ENCODE measurements at regions not wholly inside any gene's neighbourhood (a gene's known extent, or its start where the extent isn't known, plus 50 kb on each side); places are given as distances from the start of the nearest gene placed in this dataset.

DNA sequence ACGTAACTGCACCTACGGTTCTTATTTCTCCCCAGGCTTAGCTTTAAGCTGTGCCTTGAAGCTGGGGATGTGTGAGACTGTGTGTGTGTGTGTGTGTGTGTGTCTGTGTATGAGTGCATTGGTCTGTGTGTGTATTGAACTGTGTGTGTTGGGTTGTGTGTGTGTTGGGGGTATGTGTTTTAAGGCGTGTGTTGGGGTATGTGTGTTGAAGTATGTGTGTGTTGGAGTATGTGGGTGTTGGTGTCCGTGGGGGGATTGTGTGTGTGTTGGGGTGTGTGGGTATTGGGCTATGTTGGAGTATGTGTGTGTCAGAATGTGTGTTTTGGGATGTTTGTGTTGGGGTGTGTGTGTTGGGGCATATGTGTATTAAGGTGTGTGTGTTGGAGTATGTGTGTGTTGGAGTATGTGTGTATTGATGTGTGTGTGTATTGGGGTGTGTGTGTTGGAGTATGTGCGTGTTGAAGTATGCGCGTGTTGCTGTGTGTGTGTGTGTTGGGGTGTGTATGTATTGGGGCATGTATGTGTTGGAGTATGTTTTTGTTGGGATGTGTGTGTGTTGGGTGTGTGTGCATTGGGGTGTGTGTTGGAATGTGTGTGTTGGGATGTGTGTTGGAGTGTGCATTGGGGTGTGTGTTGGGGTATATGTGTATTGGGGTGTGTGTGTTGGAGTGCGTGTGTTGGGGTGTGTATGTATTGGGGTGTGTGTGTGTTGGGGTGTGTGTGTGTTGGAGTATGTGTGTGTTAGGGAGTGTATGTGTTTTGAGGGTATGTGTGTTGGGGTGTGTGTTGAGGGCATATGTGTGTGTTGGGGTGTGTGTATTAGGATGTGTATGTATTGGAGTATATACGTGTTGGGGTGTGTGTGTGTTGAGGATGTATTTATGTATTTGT is 76.4 kb downstream of the LSM3 start:
- intact Hi-C loops (cut with DNase I) = loop anchor here in 1 of 2 donors (10.0 kb wide), 1 partner anchor 50 kb away; no protein-coding TSS in a partner anchor
- Histone ChIP-seq H3K27me3 (no peaks in the 10 kb centered on the region), H3K36me3 (replicated peaks in 1 of 2) (no peaks in the 10 kb centered on the region), H3K4me1 (replicated peaks in 1 of 2) (no peaks in the 10 kb centered on the region), H3K9me3 (replicated peaks in 1 of 3) (no peaks in the 10 kb centered on the region), H3K27ac (no peak overlapping the region), H3K4me3 (no peak overlapping the region)
- TF ChIP-seq, protein P1, sequence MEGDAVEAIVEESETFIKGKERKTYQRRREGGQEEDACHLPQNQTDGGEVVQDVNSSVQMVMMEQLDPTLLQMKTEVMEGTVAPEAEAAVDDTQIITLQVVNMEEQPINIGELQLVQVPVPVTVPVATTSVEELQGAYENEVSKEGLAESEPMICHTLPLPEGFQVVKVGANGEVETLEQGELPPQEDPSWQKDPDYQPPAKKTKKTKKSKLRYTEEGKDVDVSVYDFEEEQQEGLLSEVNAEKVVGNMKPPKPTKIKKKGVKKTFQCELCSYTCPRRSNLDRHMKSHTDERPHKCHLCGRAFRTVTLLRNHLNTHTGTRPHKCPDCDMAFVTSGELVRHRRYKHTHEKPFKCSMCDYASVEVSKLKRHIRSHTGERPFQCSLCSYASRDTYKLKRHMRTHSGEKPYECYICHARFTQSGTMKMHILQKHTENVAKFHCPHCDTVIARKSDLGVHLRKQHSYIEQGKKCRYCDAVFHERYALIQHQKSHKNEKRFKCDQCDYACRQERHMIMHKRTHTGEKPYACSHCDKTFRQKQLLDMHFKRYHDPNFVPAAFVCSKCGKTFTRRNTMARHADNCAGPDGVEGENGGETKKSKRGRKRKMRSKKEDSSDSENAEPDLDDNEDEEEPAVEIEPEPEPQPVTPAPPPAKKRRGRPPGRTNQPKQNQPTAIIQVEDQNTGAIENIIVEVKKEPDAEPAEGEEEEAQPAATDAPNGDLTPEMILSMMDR (IDR thresholded peaks at IDR 0.05) = no peak
- TF ChIP-seq POLR2A (IDR thresholded peaks at IDR 0.05) = no peak
- DNase-seq = no peak
- WGBS, 4 donors = 86 to 93% (median 89%) methylated on average over 9 of the region's 9 CpGs

DNA sequence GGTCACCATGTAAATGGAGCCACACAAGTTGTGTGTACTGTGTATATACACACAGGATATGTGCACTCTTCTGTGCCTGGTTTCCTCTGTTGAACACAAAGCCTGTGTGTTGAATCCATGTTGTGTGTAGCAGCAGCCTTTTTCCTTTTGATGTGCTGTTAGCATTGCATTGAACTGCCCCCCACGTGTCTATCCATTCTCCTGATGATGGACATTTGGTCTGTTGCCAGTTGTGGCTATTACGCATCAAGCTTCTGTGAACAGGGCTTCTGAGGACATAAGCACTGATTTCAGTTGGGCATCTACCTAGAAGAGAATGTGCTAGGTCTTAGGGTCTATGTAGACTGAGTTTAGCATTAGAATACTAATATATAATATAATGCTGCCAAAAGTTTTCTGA is 77.4 kb downstream of the LSM3 start:
- Histone ChIP-seq H3K27me3 (no peaks in the 10 kb centered on the region), H3K27ac (no peak overlapping the region), H3K36me3 (replicated peaks in 1 of 2) (no peaks in the 10 kb centered on the region), H3K4me3 (no peak overlapping the region), H3K9me3 (replicated peaks in 1 of 3) (no peaks in the 10 kb centered on the region), H3K4me1 (replicated peaks in 1 of 2) (no peaks in the 10 kb centered on the region)
- intact Hi-C loops (cut with DNase I) = loop anchor here in 1 of 2 donors (10.0 kb wide), 1 partner anchor 51 kb away; no protein-coding TSS in a partner anchor
- DNase-seq = no peak
- WGBS, 4 donors = 66 to 71% (median 69%) methylated on average over 2 of the region's 2 CpGs
- TF ChIP-seq POLR2A (IDR thresholded peaks at IDR 0.05) = no peak

DNA sequence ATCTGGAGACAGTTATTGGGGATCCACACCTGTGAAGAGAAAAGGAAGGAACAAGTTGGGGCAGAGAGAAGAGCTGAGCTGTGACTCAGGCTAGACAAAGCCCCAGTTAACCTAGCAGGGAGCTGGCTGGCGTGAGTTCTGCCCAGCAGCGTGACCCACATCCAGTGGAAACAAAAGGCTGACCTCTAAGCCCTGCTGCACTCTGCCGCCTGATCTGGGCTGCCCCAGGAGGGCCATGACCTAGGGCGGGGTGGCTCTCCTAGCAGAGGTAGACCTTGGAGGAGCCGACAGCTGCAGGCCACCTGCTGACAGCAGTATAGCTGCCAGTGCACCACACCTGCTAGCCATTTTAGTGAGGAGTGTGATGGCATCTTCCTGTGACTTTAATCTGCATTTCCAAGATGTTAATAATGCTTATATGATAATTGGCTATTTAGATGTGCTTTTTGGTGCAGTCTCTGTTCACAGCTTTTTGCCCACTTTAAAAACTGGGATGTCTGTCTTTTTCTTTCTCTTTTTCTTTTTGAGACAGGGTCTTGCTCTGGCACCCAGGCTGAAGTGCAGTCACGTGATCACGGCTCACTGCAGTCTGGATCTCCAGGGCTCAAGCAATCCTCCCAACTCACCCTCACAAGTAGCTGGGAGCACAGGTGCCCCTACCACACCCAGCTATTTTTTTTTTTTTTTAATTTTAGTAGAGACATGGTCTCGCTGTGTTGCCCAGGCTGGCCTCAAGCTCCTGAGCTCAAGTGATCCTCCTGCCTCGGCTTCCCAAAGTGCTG is 78.1 kb downstream of the LSM3 start:
- Histone ChIP-seq H3K36me3 (replicated peaks in 1 of 2) (no peaks in the 10 kb centered on the region), H3K4me3 (no peak overlapping the region), H3K4me1 (replicated peaks in 1 of 2) (no peaks in the 10 kb centered on the region), H3K27me3 (no peaks in the 10 kb centered on the region), H3K9me3 (replicated peaks in 1 of 3) (no peaks in the 10 kb centered on the region), H3K27ac (peak overlapping the region in 1 of 5 donors; percentile 9)
- peak; percentile 42 to 84 (median 77) for DNase-seq
- WGBS, 4 donors = 49 to 69% (median 59%) methylated on average over 6 to 9 of the region's 9 CpGs
- TF ChIP-seq, protein P1 (IDR thresholded peaks at IDR 0.05) = no peak
- no peak for TF ChIP-seq POLR2A (IDR thresholded peaks at IDR 0.05)
- intact Hi-C loops (cut with DNase I) = loop anchor here in 1 of 2 donors (10.0 kb wide), 1 partner anchor 52 kb away; no protein-coding TSS in a partner anchor

GRCh38 chr3:14258906-14259904 is 80.6 kb downstream of the LSM3 start:
- intact Hi-C loops (cut with DNase I) = loop anchor here in 1 of 2 donors (10.0 kb wide), 1 partner anchor 54 kb away; no protein-coding TSS in a partner anchor
- no peak overlapping the region for H3K27ac ChIP-seq

More at GRCh38 chr3:14258906-14259904, 80.6 kb downstream of the LSM3 start:
- Histone ChIP-seq H3K27me3 (no peaks in the 10 kb centered on the region), H3K4me1 (replicated peaks in 1 of 2) (no peaks in the 10 kb centered on the region), H3K4me3 (no peak overlapping the region), H3K9me3 (replicated peaks in 1 of 3) (no peaks in the 10 kb centered on the region), H3K36me3 (replicated peaks in 1 of 2) (no peaks in the 10 kb centered on the region)
- WGBS, 4 donors = 70 to 88% (median 78%) methylated on average over 7 to 12 of the region's 12 CpGs
- TF ChIP-seq, protein P1 (IDR thresholded peaks at IDR 0.05) = no peak
- no peak for TF ChIP-seq POLR2A (IDR thresholded peaks at IDR 0.05)
- no peak for DNase-seq
